CD4-positive, CD25-positive, alpha-beta regulatory T cell (primary cell): ENCODE measurements at regions not wholly inside any gene's neighbourhood (a gene's known extent, or its start where the extent isn't known, plus 50 kb on each side); places are given as distances from the start of the nearest gene placed in this dataset.
A peak's percentile ranks its signal among the peaks of the same experiment; 100 is the strongest.

ENCODE experiments used
- ATAC-seq, 2 donors: fragments of 150-1000 bp; cut with Tn5 transposase; one replicate each; pipeline ENCODE4 v1.10.0; 2021; ENCODE audit warnings: low read depth in 2 of 2, moderate number of reproducible peaks in 2 of 2, moderate library complexity in 1 of 2
- DNase-seq, 3 donors: peaks; one replicate each; pipeline versions ENCODE4 v3.0.0 to v3.0.0-alpha.2; 2012 to 2022; ENCODE audit warnings: mixed read lengths in 1 of 3
- H3K27ac ChIP-seq: one replicate; pipeline ENCODE4 v1.7.0; 2013; ENCODE audit warnings: mild to moderate bottlenecking, low read length; ENCODE audit not compliant: insufficient read depth, poor library complexity, severe bottlenecking
- H3K27me3 ChIP-seq: one replicate; pipeline ENCODE4 v1.7.0; 2013; ENCODE audit warnings: low read length; ENCODE audit not compliant: control insufficient read depth, insufficient read depth
- H3K36me3 ChIP-seq: one replicate; pipeline ENCODE4 v1.7.0; 2013; ENCODE audit warnings: mild to moderate bottlenecking, low read length, moderate library complexity; ENCODE audit not compliant: control insufficient read depth, insufficient read depth
- H3K4me1 ChIP-seq: 2 replicates; pipeline ENCODE4 v1.7.0; 2013; ENCODE audit warnings: mild to moderate bottlenecking, low read length; ENCODE audit not compliant: insufficient read depth, control insufficient read depth, poor library complexity, severe bottlenecking
- H3K4me3 ChIP-seq: one replicate; pipeline ENCODE4 v1.7.0; 2013; ENCODE audit warnings: low read depth, mild to moderate bottlenecking, low read length, moderate library complexity
- H3K9me3 ChIP-seq, 2 experiments: 1 replicate in 1 of 2; 2 replicates in 1 of 2; pipeline ENCODE4 v1.7.0; 2013; ENCODE audit warnings: low read length in 2 of 2, mild to moderate bottlenecking in 1 of 2, moderate library complexity in 1 of 2; ENCODE audit not compliant: control insufficient read depth in 2 of 2
- H3K27ac Mint-ChIP-seq, 3 donors: one replicate each; pipeline ENCODE4 v1.8.0; 2020 to 2022; ENCODE audit warnings: mild to moderate bottlenecking in 3 of 3, mixed read lengths in 3 of 3, moderate library complexity in 2 of 3
- H3K27me3 Mint-ChIP-seq: one replicate; pipeline ENCODE4 v1.8.0; 2022; ENCODE audit warnings: mild to moderate bottlenecking, mixed read lengths
- H3K36me3 Mint-ChIP-seq: one replicate; pipeline ENCODE4 v1.8.0; 2020; ENCODE audit warnings: mixed read lengths
- H3K4me1 Mint-ChIP-seq, 4 donors: one replicate each; pipeline ENCODE4 v1.8.0; 2020 to 2022; ENCODE audit warnings: mixed read lengths in 4 of 4, mild to moderate bottlenecking in 1 of 4
- H3K4me3 Mint-ChIP-seq, 4 donors: one replicate each; pipeline ENCODE4 v1.8.0; 2020 to 2022; ENCODE audit warnings: mild to moderate bottlenecking in 4 of 4, mixed read lengths in 4 of 4, moderate library complexity in 3 of 4
- H3K9me3 Mint-ChIP-seq, 7 donors: one replicate each; pipeline ENCODE4 v1.8.0; 2020 to 2022; ENCODE audit warnings: mixed read lengths in 7 of 7, mild to moderate bottlenecking in 3 of 7, moderate library complexity in 2 of 7

DNA sequence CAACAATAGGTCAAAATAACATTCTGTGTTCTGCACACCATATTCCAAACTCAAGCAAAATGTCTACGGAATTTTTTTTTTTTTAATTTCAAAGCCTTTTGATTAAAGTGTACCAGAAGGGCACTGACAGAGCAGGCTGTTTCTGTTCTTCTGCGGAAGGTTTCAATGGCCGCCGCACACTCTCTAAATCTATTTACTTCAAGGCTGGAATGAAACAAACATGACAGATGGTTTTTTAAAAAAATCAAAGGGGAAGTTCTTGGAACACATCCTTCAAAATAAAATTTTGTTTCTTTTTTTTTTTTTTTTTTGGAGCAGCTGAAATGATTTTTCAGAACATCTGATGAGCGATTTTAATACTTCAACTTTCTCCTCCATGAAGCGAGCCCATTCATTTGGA lies 259.1 kb downstream of the TXNL1 start:
- Histone ChIP-seq H3K4me1 (no peaks in the 10 kb centered on the region), H3K4me3 (no peak overlapping the region), H3K27ac (no peak overlapping the region), H3K36me3 (no peaks in the 10 kb centered on the region), H3K27me3 (no peaks in the 10 kb centered on the region), H3K9me3 (no peaks in the 10 kb centered on the region)
- Mint-ChIP-seq H3K27ac (no peak overlapping the region), H3K9me3 (peaks cover 0 to 5% (median 0%) of the 10 kb centered on the region in 7 donors), H3K4me1 (no peaks in the 10 kb centered on the region), H3K4me3 (no peak overlapping the region), H3K27me3 (no peaks in the 10 kb centered on the region), H3K36me3 (no peaks in the 10 kb centered on the region)
- no peak for ATAC-seq
- DNase-seq: no peak

DNA sequence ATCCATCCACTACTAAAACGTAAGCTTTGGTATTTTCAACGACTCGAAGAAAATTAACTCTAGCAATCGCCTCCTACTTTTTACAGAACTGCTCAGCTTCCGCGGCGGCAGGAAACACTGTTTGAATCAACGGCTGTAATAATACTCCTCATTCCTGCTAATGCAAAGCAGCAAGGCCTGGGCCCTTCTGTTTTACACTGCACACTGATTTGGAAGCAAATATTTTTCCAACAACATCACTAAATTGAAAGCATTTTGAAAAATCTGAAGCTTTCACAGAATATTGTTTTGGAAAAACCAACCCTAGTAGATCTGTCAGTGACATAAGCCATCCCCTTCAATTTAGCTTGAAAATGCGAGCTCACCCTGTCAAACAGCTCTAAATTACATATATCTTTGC lies 261.2 kb downstream of the TXNL1 start:
- Mint-ChIP-seq H3K4me1 (no peaks in the 10 kb centered on the region), H3K36me3 (no peaks in the 10 kb centered on the region), H3K27ac (no peak overlapping the region), H3K9me3 (peaks cover 0 to 5% (median 0%) of the 10 kb centered on the region in 7 donors), H3K4me3 (no peak overlapping the region), H3K27me3 (no peaks in the 10 kb centered on the region)
- ATAC-seq: no peak
- H3K27ac ChIP-seq: no peak overlapping the region
- H3K4me3 ChIP-seq: no peak overlapping the region
- H3K4me1 ChIP-seq: no peaks in the 10 kb centered on the region
- H3K9me3 ChIP-seq: no peaks in the 10 kb centered on the region
- no peaks in the 10 kb centered on the region for H3K36me3 ChIP-seq
- DNase-seq: no peak
- no peaks in the 10 kb centered on the region for H3K27me3 ChIP-seq

DNA sequence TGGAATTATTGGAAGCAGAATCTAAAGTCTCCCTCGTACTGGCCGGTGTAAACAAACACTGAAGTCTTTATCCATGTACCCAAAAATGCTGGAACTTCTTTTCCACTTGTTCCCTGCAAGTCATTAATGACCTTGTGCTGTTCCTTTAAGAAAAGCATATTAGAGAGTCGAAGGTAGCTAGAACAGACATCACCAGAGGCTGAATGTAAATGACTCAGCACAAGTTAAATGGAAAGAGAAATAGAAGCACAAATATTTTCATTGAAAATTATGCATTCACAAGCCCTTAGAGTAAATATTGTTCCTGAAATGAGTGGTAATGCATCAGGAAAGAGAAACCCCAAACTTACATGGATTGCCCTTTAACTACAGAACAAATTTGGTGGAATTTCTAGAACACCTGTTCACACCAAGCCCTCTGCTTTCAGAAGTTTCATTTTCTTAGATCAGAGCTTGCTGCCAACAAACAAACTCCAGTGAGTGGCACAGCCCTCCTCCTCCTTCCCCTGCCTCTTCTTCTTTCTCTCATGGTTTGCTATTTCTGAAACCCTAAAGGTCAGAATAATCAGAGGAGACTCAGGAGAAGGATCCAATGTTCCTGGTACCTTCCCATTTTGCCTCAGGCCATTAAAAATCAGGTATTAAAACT lies 264.3 kb downstream of the TXNL1 start:
- Mint-ChIP-seq H3K27ac (no peak overlapping the region), H3K36me3 (no peaks in the 10 kb centered on the region), H3K4me1 (no peaks in the 10 kb centered on the region), H3K9me3 (peaks cover 0 to 3% (median 0%) of the 10 kb centered on the region in 7 donors), H3K4me3 (no peak overlapping the region), H3K27me3 (no peaks in the 10 kb centered on the region)
- Histone ChIP-seq H3K4me3 (no peak overlapping the region), H3K36me3 (no peaks in the 10 kb centered on the region), H3K27me3 (no peaks in the 10 kb centered on the region), H3K9me3 (no peaks in the 10 kb centered on the region), H3K4me1 (no peaks in the 10 kb centered on the region), H3K27ac (no peak overlapping the region)
- no peak for DNase-seq
- no peak for ATAC-seq

DNA sequence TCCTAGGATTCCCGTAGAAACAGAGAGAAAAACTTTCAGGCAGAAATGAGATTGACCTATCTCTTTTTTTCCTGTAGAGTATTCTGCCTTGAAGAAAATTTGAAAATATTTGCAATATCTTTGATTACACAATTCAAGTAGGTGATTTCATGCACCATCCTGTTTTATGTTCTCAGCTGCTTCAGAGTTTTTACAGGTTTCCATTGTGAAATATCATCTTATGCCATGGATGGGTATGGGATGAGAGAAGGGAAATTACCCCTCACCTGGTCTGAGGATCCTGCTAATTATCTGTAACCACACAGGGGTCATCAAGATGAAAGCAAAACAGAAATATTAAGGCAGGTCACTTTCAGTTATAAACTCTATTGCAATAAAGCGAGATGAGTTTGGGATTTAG lies 264.8 kb downstream of the TXNL1 start:
- H3K9me3 Mint-ChIP-seq: peaks cover 0 to 3% (median 0%) of the 10 kb centered on the region in 7 donors

DNA sequence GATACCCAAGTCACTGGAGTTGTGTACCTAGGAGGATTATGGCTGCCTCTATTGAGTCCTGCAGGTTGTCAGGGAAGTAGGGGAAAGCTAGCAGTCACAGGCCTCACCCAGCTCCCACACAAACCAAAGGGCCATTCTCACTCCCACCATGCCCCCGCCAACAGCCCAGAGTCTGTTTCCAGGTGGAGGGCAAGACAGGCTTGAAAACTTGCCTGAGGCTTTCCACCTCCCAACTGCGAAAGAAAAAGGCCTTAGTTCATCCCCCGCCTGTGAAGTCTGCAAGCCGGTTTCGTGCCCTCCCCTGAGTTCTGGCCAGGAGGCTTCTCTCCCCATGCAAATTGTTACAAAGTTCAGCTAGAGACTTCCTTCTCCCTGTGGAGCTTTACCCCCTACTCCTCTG lies 270.3 kb downstream of the TXNL1 start:
- no peak for DNase-seq
- Histone ChIP-seq H3K4me3 (no peak overlapping the region), H3K9me3 (no peaks in the 10 kb centered on the region), H3K36me3 (no peaks in the 10 kb centered on the region), H3K4me1 (no peaks in the 10 kb centered on the region), H3K27ac (no peak overlapping the region), H3K27me3 (no peaks in the 10 kb centered on the region)
- H3K36me3 Mint-ChIP-seq: no peaks in the 10 kb centered on the region
- H3K4me3 Mint-ChIP-seq: no peak overlapping the region
- H3K27me3 Mint-ChIP-seq: no peaks in the 10 kb centered on the region
- no peak for ATAC-seq
- peaks cover 0 to 6% (median 1%) of the 10 kb centered on the region in 7 donors for H3K9me3 Mint-ChIP-seq
- H3K4me1 Mint-ChIP-seq: no peaks in the 10 kb centered on the region
- no peak overlapping the region for H3K27ac Mint-ChIP-seq

More for the DNA sequence above, 264.8 kb downstream of the TXNL1 start:
- Mint-ChIP-seq H3K27ac (no peak overlapping the region), H3K36me3 (no peaks in the 10 kb centered on the region), H3K4me3 (no peak overlapping the region), H3K27me3 (no peaks in the 10 kb centered on the region), H3K4me1 (no peaks in the 10 kb centered on the region)
- no peaks in the 10 kb centered on the region for H3K36me3 ChIP-seq
- DNase-seq (no peak), ATAC-seq (no peak)
- no peaks in the 10 kb centered on the region for H3K9me3 ChIP-seq
- no peaks in the 10 kb centered on the region for H3K27me3 ChIP-seq
- no peak overlapping the region for H3K27ac ChIP-seq
- H3K4me3 ChIP-seq: no peak overlapping the region
- H3K4me1 ChIP-seq: no peaks in the 10 kb centered on the region

DNA sequence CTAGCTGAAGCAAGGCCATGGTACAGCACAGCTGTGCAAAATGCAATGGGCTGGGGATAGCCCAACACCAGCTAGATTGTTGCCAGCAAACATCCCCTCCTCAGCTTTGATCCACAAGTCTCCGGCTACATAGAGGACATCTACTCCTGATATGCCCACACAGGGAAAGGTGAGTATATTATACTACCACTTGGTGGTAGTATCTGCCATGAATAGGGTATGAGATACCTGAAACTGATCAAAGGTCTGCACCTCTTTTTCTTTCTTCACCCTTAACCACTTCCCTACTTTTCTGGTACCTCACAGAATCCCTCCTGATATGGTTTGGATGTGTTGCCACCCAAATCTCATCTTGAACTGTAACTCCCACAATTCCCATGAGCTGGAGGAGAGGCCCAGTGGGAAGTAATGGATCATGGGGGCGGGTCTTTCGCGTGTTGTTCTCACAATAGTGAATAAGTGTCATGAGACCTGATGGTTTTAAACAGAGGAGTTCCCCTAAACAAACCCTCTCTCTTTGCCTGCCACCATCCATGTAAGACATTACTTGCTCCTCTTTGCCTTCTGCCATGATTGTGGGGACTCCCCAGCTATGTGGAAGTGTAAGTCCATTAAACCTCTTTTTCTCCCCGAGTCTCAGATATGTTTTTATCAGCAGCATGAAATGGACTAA lies 279.6 kb downstream of the TXNL1 start:
- DNase-seq (no peak), ATAC-seq (no peak)
- H3K4me3 ChIP-seq: no peak overlapping the region
- H3K27me3 ChIP-seq: no peaks in the 10 kb centered on the region
- no peaks in the 10 kb centered on the region for H3K36me3 ChIP-seq
- Mint-ChIP-seq H3K36me3 (peaks cover 5% of the 10 kb centered on the region), H3K4me1 (no peaks in the 10 kb centered on the region), H3K27ac (peak overlapping the region in 1 of 3 donors; percentile 23), H3K27me3 (no peaks in the 10 kb centered on the region), H3K9me3 (peaks cover 3 to 23% (median 8%) of the 10 kb centered on the region in 7 donors), H3K4me3 (no peak overlapping the region)
- H3K9me3 ChIP-seq: peaks cover 3 to 4% of the 10 kb centered on the region in 2 experiments
- H3K4me1 ChIP-seq: no peaks in the 10 kb centered on the region
- H3K27ac ChIP-seq: no peak overlapping the region

DNA sequence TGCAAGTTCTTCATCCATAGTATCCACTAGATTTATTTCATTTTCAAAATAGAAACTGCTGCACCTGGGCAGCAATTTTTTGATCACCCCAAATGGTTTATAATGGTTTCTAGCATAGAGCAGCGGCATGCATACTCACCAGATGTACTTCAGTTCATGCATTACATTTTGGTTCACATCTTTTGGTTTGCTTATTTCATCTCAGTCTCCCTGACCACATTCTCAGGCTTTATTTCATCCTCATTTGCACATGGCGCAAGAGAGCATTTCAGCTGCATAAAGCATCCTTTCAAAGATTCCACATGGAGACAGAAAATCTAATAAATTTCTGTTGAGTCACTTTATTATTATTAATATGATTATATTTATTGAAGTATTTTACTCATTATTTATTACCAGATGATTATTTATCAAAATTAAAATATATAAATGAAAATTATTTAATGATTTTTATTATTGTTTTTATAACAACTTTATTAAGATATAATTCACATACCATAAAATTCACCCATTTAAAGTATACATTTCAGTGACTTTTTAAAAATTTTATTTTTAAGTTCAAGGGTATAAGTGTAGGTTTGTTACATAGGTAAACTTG lies 284.6 kb downstream of the TXNL1 start:
- Mint-ChIP-seq H3K4me1 (no peaks in the 10 kb centered on the region), H3K9me3 (peaks cover 3 to 11% (median 8%) of the 10 kb centered on the region in 7 donors), H3K36me3 (peaks cover 5% of the 10 kb centered on the region), H3K27me3 (no peaks in the 10 kb centered on the region), H3K4me3 (no peak overlapping the region), H3K27ac (no peak overlapping the region)
- Histone ChIP-seq H3K36me3 (no peaks in the 10 kb centered on the region), H3K4me1 (no peaks in the 10 kb centered on the region), H3K27ac (no peak overlapping the region), H3K4me3 (no peak overlapping the region), H3K27me3 (no peaks in the 10 kb centered on the region), H3K9me3 (no peaks in the 10 kb centered on the region)
- ATAC-seq (no peak), DNase-seq (no peak)
